Calu3 (cell line): ENCODE measurements at regions not wholly inside any gene's neighbourhood (a gene's known extent, or its start where the extent isn't known, plus 50 kb on each side); places are given as distances from the start of the nearest gene placed in this dataset.

Source experiments
- BruUV-seq: library from RNA; stranded (reverse); fragments of 400-500 nt; replicated peaks from 2 replicates; lab custom pipeline; 2021; lab: Mats Ljungman, UMichigan
- CTCF ChIA-PET: fragments of 300-600 bp; sonication (Branson Sonifier 250); formaldehyde crosslinking; loops from one replicate; lab custom pipeline; 2022; ENCODE audit warnings: antibody characterized with exemption; lab: Charles Lee
- DNase-seq: peaks from one replicate; pipeline ENCODE4 v3.0.0; 2022
- H3K27ac Mint-ChIP-seq: one replicate; pipeline ENCODE4 v1.8.0; 2022; ENCODE audit warnings: mixed read lengths; ENCODE audit not compliant: unreplicated experiment
- H3K27me3 Mint-ChIP-seq: one replicate; pipeline ENCODE4 v1.8.0; 2022; ENCODE audit warnings: mixed read lengths; ENCODE audit not compliant: unreplicated experiment
- H3K36me3 Mint-ChIP-seq: one replicate; pipeline ENCODE4 v1.8.0; 2022; ENCODE audit warnings: mild to moderate bottlenecking, moderate library complexity, mixed read lengths; ENCODE audit not compliant: insufficient read depth, unreplicated experiment
- H3K4me1 Mint-ChIP-seq: one replicate; pipeline ENCODE4 v1.8.0; 2022; ENCODE audit warnings: mild to moderate bottlenecking, low read depth, mixed read lengths; ENCODE audit not compliant: unreplicated experiment
- H3K4me3 Mint-ChIP-seq: one replicate; pipeline ENCODE4 v1.8.0; 2022; ENCODE audit warnings: mild to moderate bottlenecking, low read depth, moderate library complexity, mixed read lengths; ENCODE audit not compliant: unreplicated experiment
- H3K9me3 Mint-ChIP-seq: one replicate; pipeline ENCODE4 v1.8.0; 2022; ENCODE audit warnings: low read depth, mixed read lengths; ENCODE audit not compliant: unreplicated experiment
- intact Hi-C: fragments of 100-400 bp; cut with micrococcal nuclease; formaldehyde crosslinking; loops from one replicate; pipeline ENCODE4 v1.10.0; 2022; ENCODE audit not compliant: unreplicated experiment
- TF ChIP-seq, protein P1 (sequence below): fragments of 200-600 bp; IDR thresholded peaks from one replicate; pipeline ENCODE4 v1.8.0; 2022; ENCODE audit warnings: antibody characterized with exemption; ENCODE audit not compliant: unreplicated experiment

DNA sequence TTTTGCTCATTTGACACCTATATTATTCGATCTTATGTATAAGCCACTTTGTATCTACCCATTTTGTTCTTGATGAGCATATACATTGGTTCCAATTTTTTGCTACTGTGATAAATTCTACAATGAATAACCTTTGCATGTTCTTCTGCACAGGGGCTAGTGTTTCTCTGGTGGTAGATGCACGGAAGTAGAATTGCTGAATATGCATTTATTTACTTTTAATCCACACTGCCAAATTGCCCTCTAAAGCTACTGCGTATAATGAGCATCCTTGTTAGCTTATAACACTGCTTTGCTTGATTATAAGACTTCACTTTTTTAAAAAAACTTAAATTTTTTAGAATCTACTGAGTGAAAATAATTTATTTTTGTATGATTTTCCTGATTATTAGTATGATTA, 84.2 kb upstream of the PIAS1 start:
- no peak for DNase-seq
- Mint-ChIP-seq H3K27me3 (no peaks in the 10 kb centered on the region), H3K9me3 (no peaks in the 10 kb centered on the region), H3K36me3 (no peaks in the 10 kb centered on the region), H3K4me3 (no peak overlapping the region), H3K4me1 (peaks cover 14% of the 10 kb centered on the region), H3K27ac (no peak overlapping the region)
- intact Hi-C loops = loop anchor here (10.0 kb wide), 1 partner anchor 105 kb away; no protein-coding TSS in a partner anchor
- CTCF ChIA-PET = no interaction called here
- TF ChIP-seq, protein P1, sequence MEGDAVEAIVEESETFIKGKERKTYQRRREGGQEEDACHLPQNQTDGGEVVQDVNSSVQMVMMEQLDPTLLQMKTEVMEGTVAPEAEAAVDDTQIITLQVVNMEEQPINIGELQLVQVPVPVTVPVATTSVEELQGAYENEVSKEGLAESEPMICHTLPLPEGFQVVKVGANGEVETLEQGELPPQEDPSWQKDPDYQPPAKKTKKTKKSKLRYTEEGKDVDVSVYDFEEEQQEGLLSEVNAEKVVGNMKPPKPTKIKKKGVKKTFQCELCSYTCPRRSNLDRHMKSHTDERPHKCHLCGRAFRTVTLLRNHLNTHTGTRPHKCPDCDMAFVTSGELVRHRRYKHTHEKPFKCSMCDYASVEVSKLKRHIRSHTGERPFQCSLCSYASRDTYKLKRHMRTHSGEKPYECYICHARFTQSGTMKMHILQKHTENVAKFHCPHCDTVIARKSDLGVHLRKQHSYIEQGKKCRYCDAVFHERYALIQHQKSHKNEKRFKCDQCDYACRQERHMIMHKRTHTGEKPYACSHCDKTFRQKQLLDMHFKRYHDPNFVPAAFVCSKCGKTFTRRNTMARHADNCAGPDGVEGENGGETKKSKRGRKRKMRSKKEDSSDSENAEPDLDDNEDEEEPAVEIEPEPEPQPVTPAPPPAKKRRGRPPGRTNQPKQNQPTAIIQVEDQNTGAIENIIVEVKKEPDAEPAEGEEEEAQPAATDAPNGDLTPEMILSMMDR = no peak
- no TSS peak for BruUV-seq

DNA sequence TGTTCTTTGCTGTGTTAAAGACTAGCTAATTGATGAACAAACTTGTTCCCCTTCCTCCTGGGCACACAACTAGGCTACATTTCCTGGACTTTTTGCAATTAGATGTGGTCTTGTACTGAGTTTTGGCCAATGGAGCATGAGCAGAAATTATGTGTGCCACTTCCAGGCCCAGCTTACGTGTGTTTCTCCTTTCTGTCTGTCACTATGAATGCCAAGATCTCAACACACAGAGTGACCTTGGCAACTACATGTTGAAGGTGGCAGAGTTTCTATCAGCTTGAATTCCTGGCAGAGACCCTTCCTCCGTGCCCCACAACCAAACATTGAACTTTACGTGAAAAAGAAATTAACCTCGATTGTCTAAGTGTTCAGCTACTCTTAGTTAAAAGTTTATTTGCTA, 81.7 kb upstream of the PIAS1 start:
- Mint-ChIP-seq H3K36me3 (no peaks in the 10 kb centered on the region), H3K27me3 (no peaks in the 10 kb centered on the region), H3K9me3 (peaks cover 2% of the 10 kb centered on the region), H3K4me1 (peaks cover 14% of the 10 kb centered on the region), H3K27ac (no peak overlapping the region), H3K4me3 (no peak overlapping the region)
- no peak for DNase-seq
- intact Hi-C loops = no loop called here
- TF ChIP-seq, protein P1 = no peak
- no TSS peak for BruUV-seq
- CTCF ChIA-PET = interaction anchor here (0.5 kb wide), 1 partner anchor 53 kb away, joined by 6 read pairs; no protein-coding TSS in a partner anchor

GRCh38 chr15:67973846-67974245, 80.3 kb upstream of the PIAS1 start:
- TF ChIP-seq, protein P1 = no peak
- Mint-ChIP-seq H3K36me3 (no peaks in the 10 kb centered on the region), H3K9me3 (peaks cover 2% of the 10 kb centered on the region), H3K27ac (no peak overlapping the region), H3K27me3 (no peaks in the 10 kb centered on the region), H3K4me3 (no peak overlapping the region), H3K4me1 (no peaks in the 10 kb centered on the region)
- no TSS peak for BruUV-seq
- DNase-seq = no peak
- CTCF ChIA-PET = interaction anchor here (0.7 kb wide), 1 partner anchor 1469 kb away, joined by 3 read pairs; no protein-coding TSS in a partner anchor
- intact Hi-C loops = no loop called here

- BruUV-seq = no TSS peak
- CTCF ChIA-PET = interaction anchor here (0.9 kb wide), 1 partner anchor 15 kb away, joined by 3 read pairs; no protein-coding TSS in a partner anchor
- TF ChIP-seq, protein P1 = no peak
These were observed 77.5 kb upstream of the PIAS1 start for GRCh38 chr15:67976506-67977073.

More at GRCh38 chr15:67976506-67977073, 77.5 kb upstream of the PIAS1 start:
- Mint-ChIP-seq H3K27ac (no peak overlapping the region), H3K9me3 (peaks cover 2% of the 10 kb centered on the region), H3K36me3 (no peaks in the 10 kb centered on the region), H3K4me3 (no peak overlapping the region), H3K4me1 (no peaks in the 10 kb centered on the region), H3K27me3 (peaks cover 8% of the 10 kb centered on the region)
- DNase-seq = no peak
- intact Hi-C loops = no loop called here
